Fibroblast of the aortic adventitia (primary cell): ENCODE measurements at regions not wholly inside any gene's neighbourhood (a gene's known extent, or its start where the extent isn't known, plus 50 kb on each side); places are given as distances from the start of the nearest gene placed in this dataset.

ENCODE experiments used
- DNase-seq: peaks from one replicate; pipeline ENCODE4 v3.0.0-alpha.2; 2010; ENCODE audit warnings: low read depth
- H3K4me3 ChIP-seq: 2 replicates; pipeline ENCODE4 v1.5.1; 2011; ENCODE audit warnings: low read depth, mild to moderate bottlenecking, control low read depth, low read length, moderate library complexity
- CTCF ChIP-seq: IDR thresholded peaks from 2 replicates; pipeline ENCODE4 v1.5.1; 2011; ENCODE audit warnings: mild to moderate bottlenecking, low read length, control low read depth, inconsistent platforms; ENCODE audit not compliant: insufficient read depth

- H3K4me3 ChIP-seq: no peak overlapping the region
- TF ChIP-seq CTCF: no peak
- no peak for DNase-seq
Measured at GRCh38 chrX:128754130-128754529, 701.9 kb upstream of the ACTRT1 start.

GRCh38 chrX:128739539-128739938, 687.3 kb upstream of the ACTRT1 start:
- DNase-seq: no peak
- no peak overlapping the region for H3K4me3 ChIP-seq
- no peak for TF ChIP-seq CTCF

- no peak for DNase-seq
- H3K4me3 ChIP-seq: no peak overlapping the region
- no peak for TF ChIP-seq CTCF
Measured at GRCh38 chrX:128728943-128729342, 676.7 kb upstream of the ACTRT1 start.

- TF ChIP-seq CTCF: no peak
- no peak for DNase-seq
- H3K4me3 ChIP-seq: no peak overlapping the region
Measured at GRCh38 chrX:128717635-128718578, 665.7 kb upstream of the ACTRT1 start.

- no peak overlapping the region for H3K4me3 ChIP-seq
- DNase-seq: no peak
- TF ChIP-seq CTCF: no peak
Measured at GRCh38 chrX:128714425-128714824, 662.2 kb upstream of the ACTRT1 start.

- H3K4me3 ChIP-seq: no peak overlapping the region
- DNase-seq: no peak
- TF ChIP-seq CTCF: no peak
Measured at GRCh38 chrX:128699716-128700285, 647.6 kb upstream of the ACTRT1 start.
